A549 (cell line): ENCODE measurements at regions not wholly inside any gene's neighbourhood (a gene's known extent, or its start where the extent isn't known, plus 50 kb on each side); places are given as distances from the start of the nearest gene placed in this dataset.

ENCODE experiments used
- ATAC-seq, 2 experiments: fragments of 200-7000 bp in 1 of 2; fragments of >200 bp in 1 of 2; cut with Nextera tagmentation in 1 of 2; cut with Tn5 transposase in 1 of 2; 3 replicates each; pipeline versions ENCODE4 v1.8.0 to v1.9.1; 2018 to 2020; ENCODE audit warnings: mild to moderate bottlenecking in 1 of 2, moderate library complexity in 1 of 2
- CTCF ChIA-PET: fragments of 300-600 bp; sonication (Branson Sonifier 250); formaldehyde crosslinking; extraction: SDS; loops from one replicate; lab custom pipeline; 2021; ENCODE audit warnings: antibody characterized with exemption, inconsistent platforms; lab: Yijun Ruan, JAX
- POLR2A ChIA-PET: fragments of 350-600 bp; formaldehyde crosslinking; extraction: SDS; loops from one replicate; lab custom pipeline; 2021; ENCODE audit warnings: antibody characterized with exemption, inconsistent platforms; lab: Yijun Ruan, JAX
- DNase-seq, 2 experiments: peaks; one replicate each; pipeline versions ENCODE4 v3.0.0 to v3.0.0-alpha.2; 2011 to 2016; ENCODE audit warnings: low read depth in 1 of 2, low spot score in 1 of 2
- FAIRE-seq: peaks from 2 replicates; lab custom pipeline; 2011; peaks lifted over from hg19 to GRCh38; lab: Jason Lieb, UNC
- H3K27ac ChIP-seq, 2 experiments: fragments of >200 bp; sonication (Bioruptor Twin); formaldehyde crosslinking; 3 replicates each; pipeline ENCODE4 v1.5.1; 2016 to 2017
- H3K4me1 ChIP-seq: fragments of >200 bp; sonication (Bioruptor Twin); formaldehyde crosslinking; 3 replicates; pipeline ENCODE4 v1.6.1; 2016
- H3K4me2 ChIP-seq: fragments of >200 bp; sonication (Bioruptor Twin); formaldehyde crosslinking; 3 replicates; pipeline ENCODE4 v1.6.1; 2016
- H3K4me3 ChIP-seq: fragments of >200 bp; sonication (Bioruptor Twin); formaldehyde crosslinking; 3 replicates; pipeline ENCODE4 v1.5.1; 2016
- H3K9me3 ChIP-seq: fragments of >200 bp; sonication (Bioruptor Twin); formaldehyde crosslinking; 3 replicates; pipeline ENCODE4 v1.6.1; 2016
- BCL3 ChIP-seq: fragments of >200 bp; sonication (Bioruptor Twin); formaldehyde crosslinking; IDR thresholded peaks from 3 replicates; pipeline ENCODE4 v1.6.1; 2016
- CBX2 ChIP-seq: fragments of 200-600 bp; sonication (generic); IDR thresholded peaks from 2 replicates; pipeline ENCODE4 v1.6.1; 2016; ENCODE audit warnings: low read depth, mild to moderate bottlenecking, borderline replicate concordance
- CBX8 ChIP-seq: fragments of 200-600 bp; sonication (generic); IDR thresholded peaks from 2 replicates; pipeline ENCODE4 v1.6.1; 2016
- CEBPB ChIP-seq, 2 experiments: fragments of >200 bp in 1 of 2; sonication (Bioruptor Twin) in 1 of 2; formaldehyde crosslinking in 1 of 2; IDR thresholded peaks; 2 replicates each; pipeline ENCODE4 v1.6.1; 2012 to 2016
- CHD2 ChIP-seq: fragments of 150-350 bp; IDR thresholded peaks from 2 replicates; pipeline ENCODE4 v1.6.1; 2014; ENCODE audit warnings: low read length; ENCODE audit not compliant: partially characterized antibody
- ESRRA ChIP-seq: fragments of 150-350 bp; IDR thresholded peaks from 2 replicates; pipeline ENCODE4 v1.6.1; 2014; ENCODE audit warnings: mild to moderate bottlenecking, low read length, borderline replicate concordance
- GATA3 ChIP-seq: IDR thresholded peaks from 2 replicates; pipeline ENCODE4 v1.6.1; 2012; ENCODE audit warnings: borderline replicate concordance
- HDAC2 ChIP-seq: fragments of 200-600 bp; sonication (generic); IDR thresholded peaks from 2 replicates; pipeline ENCODE4 v1.6.1; 2016
- HES2 ChIP-seq: fragments of >200 bp; sonication (Bioruptor Twin); formaldehyde crosslinking; IDR thresholded peaks from 2 replicates; pipeline ENCODE4 v1.6.1; 2016
- HEYL ChIP-seq: fragments of 250-450 bp; sonication (Bioruptor Pico); IDR thresholded peaks from 2 replicates; pipeline ENCODE4 v1.8.0; 2021; ENCODE audit warnings: mild to moderate bottlenecking, moderate library complexity
- JUN ChIP-seq, 2 experiments: fragments of >200 bp; sonication (Bioruptor Twin); formaldehyde crosslinking; IDR thresholded peaks; 2 replicates in 1 of 2; 3 replicates in 1 of 2; pipeline ENCODE4 v1.6.1; 2016 to 2017
- KDM1A ChIP-seq: fragments of 200-600 bp; sonication (generic); IDR thresholded peaks from 2 replicates; pipeline ENCODE4 v1.6.1; 2016; ENCODE audit warnings: low read depth, mild to moderate bottlenecking
- KDM5A ChIP-seq: fragments of 200-600 bp; sonication (generic); IDR thresholded peaks from 2 replicates; pipeline ENCODE4 v1.6.1; 2016; ENCODE audit warnings: antibody characterized with exemption, mild to moderate bottlenecking
- NFE2L2 ChIP-seq: fragments of 150-350 bp; conservative IDR thresholded peaks from 2 replicates; pipeline ENCODE4 v1.6.1; 2014; ENCODE audit warnings: low read length
- RARB ChIP-seq: fragments of 250-450 bp; sonication (Bioruptor Pico); IDR thresholded peaks from 2 replicates; pipeline ENCODE4 v1.8.0; 2021; ENCODE audit warnings: mild to moderate bottlenecking, moderate library complexity
- REST ChIP-seq: fragments of 200-600 bp; sonication (generic); IDR thresholded peaks from 2 replicates; pipeline ENCODE4 v1.6.1; 2016; ENCODE audit warnings: antibody characterized with exemption, mild to moderate bottlenecking, moderate library complexity
- SREBF2 ChIP-seq: fragments of 450-650 bp; IDR thresholded peaks from 2 replicates; pipeline ENCODE4 v1.6.1; 2014; ENCODE audit warnings: mild to moderate bottlenecking, moderate library complexity
- ZC3H11A ChIP-seq: fragments of 450-650 bp; IDR thresholded peaks from 2 replicates; pipeline ENCODE4 v1.6.1; 2014; ENCODE audit warnings: antibody characterized with exemption, mild to moderate bottlenecking
- ZSCAN20 ChIP-seq: fragments of 250-450 bp; sonication (Bioruptor Pico); IDR thresholded peaks from 2 replicates; pipeline ENCODE4 v1.8.0; 2022; ENCODE audit warnings: mild to moderate bottlenecking, moderate library complexity
- WGBS: methylation state at CpG from one replicate; pipeline ENCODE4 v1.1.6; 2017; ENCODE audit errors: missing lambda C conversion rate; 5-methylcytosine and 5-hydroxymethylcytosine counted together

GRCh38 chr9:89677702-89678395, 73.0 kb downstream of the GADD45G start:
- Histone ChIP-seq H3K27ac (no peak overlapping the region), H3K4me2 (no peak overlapping the region), H3K4me1 (no peaks in the 10 kb centered on the region), H3K4me3 (no peak overlapping the region), H3K9me3 (no peaks in the 10 kb centered on the region)
- POLR2A ChIA-PET, result interaction anchor here (0.7 kb wide), 1 partner anchor 427 kb away, joined by 5 read pairs; no protein-coding TSS in a partner anchor
- FAIRE-seq, result no peak
- ATAC-seq, result no peak
- DNase-seq, result no peak
- TF ChIP-seq GATA3, result no peak
- CTCF ChIA-PET, result interaction anchor here (0.7 kb wide), 1 partner anchor 26 kb away, joined by 3 read pairs; no protein-coding TSS in a partner anchor
- 50% methylated on average over 12 of the region's 12 CpGs for WGBS

GRCh38 chr9:89678396-89679015, 73.7 kb downstream of the GADD45G start:
- no peak for FAIRE-seq

GRCh38 chr9:89679016-89679415, 74.2 kb downstream of the GADD45G start:
- DNase-seq (no peak), FAIRE-seq (no peak), ATAC-seq (no peak)
- no peaks in the 10 kb centered on the region for H3K9me3 ChIP-seq
- 58% methylated on average over 8 of the region's 9 CpGs for WGBS
- no peak for TF ChIP-seq REST
- TF ChIP-seq KDM1A, result no peak
- no peak for TF ChIP-seq CEBPB (IDR thresholded peaks at IDR 0.05)
- TF ChIP-seq BCL3, result no peak
- TF ChIP-seq CBX8, result no peak
- no peak for TF ChIP-seq CHD2
- no peak for TF ChIP-seq SREBF2
- TF ChIP-seq CBX2, result no peak
- TF ChIP-seq JUN (IDR thresholded peaks at IDR 0.05), result no peak
- no peak for TF ChIP-seq ZC3H11A
- TF ChIP-seq KDM5A, result no peak
- no peak for TF ChIP-seq HEYL (CRISPR knock-in tag)
- no peak for TF ChIP-seq HDAC2
- no peak for TF ChIP-seq ESRRA
- no peak for TF ChIP-seq HES2
- TF ChIP-seq NFE2L2, result no peak
- TF ChIP-seq RARB (CRISPR knock-in tag), result no peak
- TF ChIP-seq ZSCAN20 (CRISPR knock-in tag), result no peak
- ChIA-PET POLR2A (no interaction called here), CTCF (no interaction called here)
- H3K4me3 ChIP-seq, result no peak overlapping the region
- no peak overlapping the region for H3K4me2 ChIP-seq
- no peaks in the 10 kb centered on the region for H3K4me1 ChIP-seq
- H3K27ac ChIP-seq, result no peak overlapping the region

More at GRCh38 chr9:89678396-89679015, 73.7 kb downstream of the GADD45G start:
- ChIA-PET POLR2A (no interaction called here), CTCF (interaction anchor here (0.7 kb wide), 1 partner anchor 25 kb away, joined by 3 read pairs; no protein-coding TSS in a partner anchor)
- Histone ChIP-seq H3K9me3 (no peaks in the 10 kb centered on the region), H3K27ac (no peak overlapping the region), H3K4me1 (no peaks in the 10 kb centered on the region), H3K4me3 (no peak overlapping the region), H3K4me2 (no peak overlapping the region)
- ATAC-seq, result no peak
- no peak for TF ChIP-seq HES2
- DNase-seq, result no peak
- WGBS, result 58% methylated on average over 10 of the region's 10 CpGs
